Type B pancreatic cell (in vitro differentiated cells): ENCODE measurements at regions not wholly inside any gene's neighbourhood (a gene's known extent, or its start where the extent isn't known, plus 50 kb on each side); places are given as distances from the start of the nearest gene placed in this dataset.

ENCODE experiments used
- DNase-seq: peaks from one replicate; pipeline ENCODE4 v3.0.0; 2021; ENCODE audit warnings: mixed read lengths; ENCODE audit not compliant: unreplicated experiment; ENCODE audit errors: extremely low spot score
- H3K27ac Mint-ChIP-seq: 2 replicates; pipeline ENCODE4 v1.8.0; 2021; ENCODE audit warnings: mild to moderate bottlenecking, mixed read lengths
- H3K27me3 Mint-ChIP-seq: 2 replicates; pipeline ENCODE4 v1.8.0; 2021; ENCODE audit warnings: mixed read lengths
- H3K36me3 Mint-ChIP-seq: 2 replicates; pipeline ENCODE4 v1.8.0; 2021; ENCODE audit warnings: mixed read lengths
- H3K4me1 Mint-ChIP-seq: one replicate; pipeline ENCODE4 v1.8.0; 2021; ENCODE audit warnings: mixed read lengths; ENCODE audit not compliant: unreplicated experiment
- H3K4me3 Mint-ChIP-seq: 2 replicates; pipeline ENCODE4 v1.8.0; 2021; ENCODE audit warnings: mild to moderate bottlenecking, mixed read lengths
- H3K9me3 Mint-ChIP-seq: 2 replicates; pipeline ENCODE4 v1.8.0; 2021; ENCODE audit warnings: mixed read lengths
- TF ChIP-seq, protein P1 (sequence below): fragments of 200-600 bp; sonication (generic); conservative IDR thresholded peaks from 2 replicates; pipeline ENCODE4 v1.5.0; 2021; ENCODE audit warnings: antibody characterized with exemption, mild to moderate bottlenecking

- TF ChIP-seq, protein P1, sequence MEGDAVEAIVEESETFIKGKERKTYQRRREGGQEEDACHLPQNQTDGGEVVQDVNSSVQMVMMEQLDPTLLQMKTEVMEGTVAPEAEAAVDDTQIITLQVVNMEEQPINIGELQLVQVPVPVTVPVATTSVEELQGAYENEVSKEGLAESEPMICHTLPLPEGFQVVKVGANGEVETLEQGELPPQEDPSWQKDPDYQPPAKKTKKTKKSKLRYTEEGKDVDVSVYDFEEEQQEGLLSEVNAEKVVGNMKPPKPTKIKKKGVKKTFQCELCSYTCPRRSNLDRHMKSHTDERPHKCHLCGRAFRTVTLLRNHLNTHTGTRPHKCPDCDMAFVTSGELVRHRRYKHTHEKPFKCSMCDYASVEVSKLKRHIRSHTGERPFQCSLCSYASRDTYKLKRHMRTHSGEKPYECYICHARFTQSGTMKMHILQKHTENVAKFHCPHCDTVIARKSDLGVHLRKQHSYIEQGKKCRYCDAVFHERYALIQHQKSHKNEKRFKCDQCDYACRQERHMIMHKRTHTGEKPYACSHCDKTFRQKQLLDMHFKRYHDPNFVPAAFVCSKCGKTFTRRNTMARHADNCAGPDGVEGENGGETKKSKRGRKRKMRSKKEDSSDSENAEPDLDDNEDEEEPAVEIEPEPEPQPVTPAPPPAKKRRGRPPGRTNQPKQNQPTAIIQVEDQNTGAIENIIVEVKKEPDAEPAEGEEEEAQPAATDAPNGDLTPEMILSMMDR: no peak
- no peak overlapping the region for H3K4me3 Mint-ChIP-seq
- no peak overlapping the region for H3K27ac Mint-ChIP-seq
- DNase-seq: no peak
- peaks cover 6% of the 10 kb centered on the region for H3K27me3 Mint-ChIP-seq
- no peaks in the 10 kb centered on the region for H3K36me3 Mint-ChIP-seq
- H3K4me1 Mint-ChIP-seq: no peaks in the 10 kb centered on the region
- H3K9me3 Mint-ChIP-seq: no peaks in the 10 kb centered on the region
These were observed 239.6 kb upstream of the VEGFC start for GRCh38 chr4:177032341-177032740.

GRCh38 chr4:177033135-177033534 lies 240.4 kb upstream of the VEGFC start:
- no peak overlapping the region for H3K27ac Mint-ChIP-seq
- no peak for DNase-seq
- no peak overlapping the region for H3K4me3 Mint-ChIP-seq
- TF ChIP-seq, protein P1: peak; percentile 36
- H3K4me1 Mint-ChIP-seq: no peaks in the 10 kb centered on the region
- no peaks in the 10 kb centered on the region for H3K36me3 Mint-ChIP-seq
- H3K9me3 Mint-ChIP-seq: no peaks in the 10 kb centered on the region
- H3K27me3 Mint-ChIP-seq: peaks cover 4% of the 10 kb centered on the region

- no peak overlapping the region for H3K4me3 Mint-ChIP-seq
These were observed 240.9 kb upstream of the VEGFC start for GRCh38 chr4:177033632-177034031.

DNA sequence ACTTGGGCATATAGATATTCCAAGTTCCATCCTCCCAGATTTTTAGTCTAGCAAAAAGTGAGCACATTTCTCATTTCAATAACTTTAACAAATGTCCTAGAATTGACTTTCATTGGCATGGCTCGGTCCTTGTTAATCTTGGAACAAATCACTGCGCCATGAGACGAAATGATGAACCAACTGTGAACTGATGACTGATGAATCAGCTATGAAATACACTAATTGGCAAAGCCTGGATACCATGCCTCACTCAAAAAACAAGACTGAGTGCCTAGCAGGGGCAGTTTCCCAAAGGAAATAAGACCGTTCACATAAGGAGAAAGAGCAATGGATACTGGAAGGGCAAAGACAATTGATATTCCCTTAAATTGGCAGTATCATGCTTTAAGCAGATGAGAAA lies 248.6 kb upstream of the VEGFC start:
- Mint-ChIP-seq H3K27ac (no peak overlapping the region), H3K4me3 (no peak overlapping the region), H3K4me1 (no peaks in the 10 kb centered on the region), H3K36me3 (no peaks in the 10 kb centered on the region), H3K9me3 (no peaks in the 10 kb centered on the region), H3K27me3 (peaks cover 7% of the 10 kb centered on the region)
- TF ChIP-seq, protein P1: no peak
- no peak for DNase-seq

More at GRCh38 chr4:177033632-177034031, 240.9 kb upstream of the VEGFC start:
- no peak for DNase-seq
- TF ChIP-seq, protein P1: no peak
- H3K36me3 Mint-ChIP-seq: no peaks in the 10 kb centered on the region
- peaks cover 4% of the 10 kb centered on the region for H3K27me3 Mint-ChIP-seq
- no peaks in the 10 kb centered on the region for H3K4me1 Mint-ChIP-seq
- H3K27ac Mint-ChIP-seq: no peak overlapping the region
- no peaks in the 10 kb centered on the region for H3K9me3 Mint-ChIP-seq

GRCh38 chr4:177047070-177047850 lies 254.5 kb upstream of the VEGFC start:
- H3K9me3 Mint-ChIP-seq: no peaks in the 10 kb centered on the region
- H3K36me3 Mint-ChIP-seq: no peaks in the 10 kb centered on the region
- H3K27ac Mint-ChIP-seq: no peak overlapping the region
- DNase-seq: peak; percentile 71
- no peak overlapping the region for H3K4me3 Mint-ChIP-seq
- H3K4me1 Mint-ChIP-seq: no peaks in the 10 kb centered on the region
- TF ChIP-seq, protein P1: peak; percentile 93
- peaks cover 9% of the 10 kb centered on the region for H3K27me3 Mint-ChIP-seq
